ENCODE measurements at regions not wholly inside any gene's neighbourhood (a gene's known extent, or its start where the extent isn't known, plus 50 kb on each side); places are given as distances from the start of the nearest gene placed in this dataset.

- TF ChIP-seq, protein P1, sequence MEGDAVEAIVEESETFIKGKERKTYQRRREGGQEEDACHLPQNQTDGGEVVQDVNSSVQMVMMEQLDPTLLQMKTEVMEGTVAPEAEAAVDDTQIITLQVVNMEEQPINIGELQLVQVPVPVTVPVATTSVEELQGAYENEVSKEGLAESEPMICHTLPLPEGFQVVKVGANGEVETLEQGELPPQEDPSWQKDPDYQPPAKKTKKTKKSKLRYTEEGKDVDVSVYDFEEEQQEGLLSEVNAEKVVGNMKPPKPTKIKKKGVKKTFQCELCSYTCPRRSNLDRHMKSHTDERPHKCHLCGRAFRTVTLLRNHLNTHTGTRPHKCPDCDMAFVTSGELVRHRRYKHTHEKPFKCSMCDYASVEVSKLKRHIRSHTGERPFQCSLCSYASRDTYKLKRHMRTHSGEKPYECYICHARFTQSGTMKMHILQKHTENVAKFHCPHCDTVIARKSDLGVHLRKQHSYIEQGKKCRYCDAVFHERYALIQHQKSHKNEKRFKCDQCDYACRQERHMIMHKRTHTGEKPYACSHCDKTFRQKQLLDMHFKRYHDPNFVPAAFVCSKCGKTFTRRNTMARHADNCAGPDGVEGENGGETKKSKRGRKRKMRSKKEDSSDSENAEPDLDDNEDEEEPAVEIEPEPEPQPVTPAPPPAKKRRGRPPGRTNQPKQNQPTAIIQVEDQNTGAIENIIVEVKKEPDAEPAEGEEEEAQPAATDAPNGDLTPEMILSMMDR (IDR thresholded peaks at IDR 0.05; ENCODE audit: low read depth, low read length, poor library complexity, severe bottlenecking): no peak
- no peak for TF ChIP-seq EZH2phosphoT487 (IDR thresholded peaks at IDR 0.05; ENCODE audit: borderline replicate concordance, low read length)
These were observed 122.7 kb upstream of the NFIA start for GRCh38 chr1:60959701-60960100.

Data from DOHH2 (cell line).